ENCODE measurements at regions not wholly inside any gene's neighbourhood (a gene's known extent, or its start where the extent isn't known, plus 50 kb on each side); places are given as distances from the start of the nearest gene placed in this dataset.
"Not testable (repeated sequence)": the region's sequence is repeated elsewhere in the genome, so short reads cannot be mapped to it uniquely, and the experiment has no call there.

DNA sequence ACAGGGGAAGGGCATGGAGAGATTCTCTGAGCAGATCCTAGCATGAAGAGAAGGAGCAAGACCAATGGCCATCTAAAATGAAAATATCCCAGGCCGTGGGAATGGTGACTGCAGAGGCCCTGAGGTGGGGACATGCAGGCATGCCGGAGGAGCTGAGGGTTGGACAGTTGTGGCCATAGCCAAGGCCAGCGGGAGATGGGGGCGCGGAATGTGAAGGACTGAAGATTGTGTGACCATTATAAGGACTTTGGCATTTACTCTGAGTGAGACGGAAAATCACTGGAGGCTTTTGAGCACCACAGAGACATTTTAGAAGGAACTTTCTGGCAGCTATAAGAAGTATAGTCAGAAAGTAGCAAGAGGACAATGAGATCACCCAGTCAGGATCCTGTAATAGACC lies 341.1 kb downstream of the SFMBT2 start:
- TF ChIP-seq, protein P1, sequence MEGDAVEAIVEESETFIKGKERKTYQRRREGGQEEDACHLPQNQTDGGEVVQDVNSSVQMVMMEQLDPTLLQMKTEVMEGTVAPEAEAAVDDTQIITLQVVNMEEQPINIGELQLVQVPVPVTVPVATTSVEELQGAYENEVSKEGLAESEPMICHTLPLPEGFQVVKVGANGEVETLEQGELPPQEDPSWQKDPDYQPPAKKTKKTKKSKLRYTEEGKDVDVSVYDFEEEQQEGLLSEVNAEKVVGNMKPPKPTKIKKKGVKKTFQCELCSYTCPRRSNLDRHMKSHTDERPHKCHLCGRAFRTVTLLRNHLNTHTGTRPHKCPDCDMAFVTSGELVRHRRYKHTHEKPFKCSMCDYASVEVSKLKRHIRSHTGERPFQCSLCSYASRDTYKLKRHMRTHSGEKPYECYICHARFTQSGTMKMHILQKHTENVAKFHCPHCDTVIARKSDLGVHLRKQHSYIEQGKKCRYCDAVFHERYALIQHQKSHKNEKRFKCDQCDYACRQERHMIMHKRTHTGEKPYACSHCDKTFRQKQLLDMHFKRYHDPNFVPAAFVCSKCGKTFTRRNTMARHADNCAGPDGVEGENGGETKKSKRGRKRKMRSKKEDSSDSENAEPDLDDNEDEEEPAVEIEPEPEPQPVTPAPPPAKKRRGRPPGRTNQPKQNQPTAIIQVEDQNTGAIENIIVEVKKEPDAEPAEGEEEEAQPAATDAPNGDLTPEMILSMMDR (IDR thresholded peaks at IDR 0.05; ENCODE audit: low read depth, low read length) = no peak
- H3K4me3 ChIP-seq (ENCODE audit: low read depth, low read length) = no peak overlapping the region

- no peak overlapping the region for H3K4me3 ChIP-seq (ENCODE audit: low read depth, low read length)
- TF ChIP-seq, protein P1 (IDR thresholded peaks at IDR 0.05; ENCODE audit: low read depth, low read length) = no peak
These were observed 354.6 kb downstream of the SFMBT2 start for GRCh38 chr10:7056216-7056615.

GRCh38 chr10:7054915-7055314 lies 355.9 kb downstream of the SFMBT2 start:
- no peak overlapping the region for H3K4me3 ChIP-seq (ENCODE audit: low read depth, low read length)

GRCh38 chr10:7053195-7053594 lies 357.6 kb downstream of the SFMBT2 start:
- no peak overlapping the region for H3K4me3 ChIP-seq (ENCODE audit: low read depth, low read length)
- TF ChIP-seq, protein P1 (IDR thresholded peaks at IDR 0.05; ENCODE audit: low read depth, low read length) = no peak

More at GRCh38 chr10:7054915-7055314, 355.9 kb downstream of the SFMBT2 start:
- TF ChIP-seq, protein P1 (IDR thresholded peaks at IDR 0.05; ENCODE audit: low read depth, low read length) = no peak

DNA sequence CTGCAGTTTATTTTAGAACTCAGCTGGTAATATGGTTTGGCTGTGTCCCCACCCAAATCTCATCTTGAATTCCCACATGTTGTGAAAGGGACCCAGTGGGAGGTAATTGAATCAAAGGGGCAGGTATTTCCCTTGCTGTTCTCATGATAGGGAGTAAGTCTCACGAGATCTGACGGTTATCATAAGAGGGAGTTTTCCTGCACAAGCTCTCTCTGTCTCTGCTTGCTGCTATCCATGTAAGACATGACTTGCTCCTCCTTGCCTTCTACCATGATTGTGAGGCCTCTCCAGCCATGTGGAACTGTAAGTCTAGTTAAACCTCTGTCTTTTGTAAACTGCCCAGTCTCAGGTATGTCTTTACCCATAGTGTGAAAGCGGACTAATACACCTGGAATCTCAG lies 360.8 kb downstream of the SFMBT2 start:
- not testable (repeated sequence) for H3K4me3 ChIP-seq (ENCODE audit: low read depth, low read length)

DNA sequence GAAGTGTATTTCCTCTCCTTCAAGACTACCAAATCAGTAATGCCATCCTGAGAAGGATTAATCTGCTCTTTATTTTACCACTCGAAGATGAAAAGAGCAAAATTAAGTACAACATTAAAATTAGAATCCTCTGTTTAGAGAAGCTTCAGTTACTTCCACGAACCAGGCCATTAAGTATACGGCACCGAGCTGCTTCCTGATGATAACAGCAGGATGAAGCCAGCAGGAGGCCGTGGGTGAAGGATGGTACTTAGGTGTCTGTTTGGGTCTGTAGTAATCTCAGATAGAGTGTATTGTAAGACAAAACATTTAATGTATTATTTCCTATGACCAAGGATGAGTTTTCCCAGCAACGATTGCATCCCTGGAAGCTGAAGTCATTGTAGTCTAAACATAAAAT lies 362.8 kb downstream of the SFMBT2 start:
- TF ChIP-seq, protein P1 (IDR thresholded peaks at IDR 0.05; ENCODE audit: low read depth, low read length) = no peak
- no peak overlapping the region for H3K4me3 ChIP-seq (ENCODE audit: low read depth, low read length)

GRCh38 chr10:7046615-7047014 lies 364.2 kb downstream of the SFMBT2 start:
- TF ChIP-seq, protein P1 (IDR thresholded peaks at IDR 0.05; ENCODE audit: low read depth, low read length) = no peak

DNA sequence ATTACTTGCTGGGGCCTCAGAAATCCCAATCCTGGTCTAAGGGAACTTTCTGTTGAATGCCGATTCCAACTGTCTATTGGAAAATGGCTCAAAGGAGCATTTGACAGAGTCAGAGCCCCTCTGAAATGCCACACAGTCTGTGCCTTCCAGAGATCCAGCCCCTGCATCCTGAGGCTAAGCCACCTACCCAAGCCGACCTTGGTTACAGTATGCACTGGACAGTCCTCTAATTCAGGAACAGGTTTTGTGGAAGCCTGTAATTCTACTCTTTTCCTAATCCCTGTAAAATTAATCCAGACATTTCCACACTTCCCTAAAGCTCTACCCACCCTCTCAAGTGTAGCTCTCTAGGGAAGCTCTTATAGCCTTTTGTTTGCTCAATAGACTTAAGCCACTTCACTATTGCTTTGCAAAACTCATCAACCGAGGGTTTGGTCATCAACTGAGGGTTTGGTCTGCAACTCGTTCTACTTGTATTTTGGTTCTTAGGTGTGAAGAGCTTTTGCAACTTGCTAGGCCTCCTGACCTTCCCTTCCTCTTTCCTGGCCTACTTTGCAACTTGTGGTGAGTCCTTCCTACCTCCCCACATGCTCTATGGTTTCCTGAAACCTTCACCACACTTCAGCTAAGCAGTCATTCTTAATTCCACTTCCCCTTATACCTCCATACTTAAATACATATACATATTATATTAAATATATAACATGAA lies 364.8 kb downstream of the SFMBT2 start:
- H3K4me3 ChIP-seq (ENCODE audit: low read depth, low read length) = no peak overlapping the region
- TF ChIP-seq, protein P1 (IDR thresholded peaks at IDR 0.05; ENCODE audit: low read depth, low read length) = no peak

More at GRCh38 chr10:7046615-7047014, 364.2 kb downstream of the SFMBT2 start:
- no peak overlapping the region for H3K4me3 ChIP-seq (ENCODE audit: low read depth, low read length)

Data from WI38 (cell line).